KMS-11 (cell line): ENCODE measurements at regions not wholly inside any gene's neighbourhood (a gene's known extent, or its start where the extent isn't known, plus 50 kb on each side); places are given as distances from the start of the nearest gene placed in this dataset.

Source experiments
- H2AFZ ChIP-seq: fragments of 200-600 bp; sonication (generic); 2 replicates; pipeline ENCODE4 v1.6.1; 2016; ENCODE audit warnings: antibody characterized with exemption, mixed run types, low read depth
- H3K27ac ChIP-seq: fragments of 200-600 bp; sonication (generic); 2 replicates; pipeline ENCODE4 v1.6.1; 2016; ENCODE audit warnings: mild to moderate bottlenecking, mixed run types
- H3K27me3 ChIP-seq: fragments of 200-600 bp; sonication (generic); 2 replicates; pipeline ENCODE4 v1.6.1; 2017; ENCODE audit warnings: mild to moderate bottlenecking, low read depth, mixed run types, moderate library complexity; ENCODE audit not compliant: insufficient read depth
- H3K36me3 ChIP-seq: fragments of 200-600 bp; sonication (generic); 2 replicates; pipeline ENCODE4 v1.6.1; 2017; ENCODE audit warnings: mild to moderate bottlenecking, mixed run types; ENCODE audit not compliant: insufficient read depth
- H3K4me1 ChIP-seq: fragments of 200-600 bp; sonication (generic); 2 replicates; pipeline ENCODE4 v1.6.1; 2016; ENCODE audit warnings: mild to moderate bottlenecking, low read depth, mixed run types; ENCODE audit not compliant: poor library complexity, severe bottlenecking
- H3K4me2 ChIP-seq: fragments of 200-600 bp; sonication (generic); 2 replicates; pipeline ENCODE4 v1.7.0; 2016; ENCODE audit warnings: mild to moderate bottlenecking, mixed run types
- H3K4me3 ChIP-seq: fragments of 200-600 bp; sonication (generic); IDR thresholded peaks from 2 replicates; pipeline ENCODE4 v1.6.1; 2017; ENCODE audit warnings: low read depth, low read length, mixed read lengths; ENCODE audit not compliant: insufficient read depth
- H3K79me2 ChIP-seq: fragments of 200-600 bp; sonication (generic); 2 replicates; pipeline ENCODE4 v1.6.1; 2016; ENCODE audit warnings: low read depth, mixed run types; ENCODE audit not compliant: insufficient read depth
- H3K9ac ChIP-seq: fragments of 200-600 bp; sonication (generic); 2 replicates; pipeline ENCODE4 v1.6.1; 2016; ENCODE audit warnings: mild to moderate bottlenecking, mixed run types
- H4K20me1 ChIP-seq: fragments of 200-600 bp; sonication (generic); 2 replicates; pipeline ENCODE4 v1.6.1; 2016; ENCODE audit warnings: mild to moderate bottlenecking, mixed run types; ENCODE audit not compliant: insufficient read depth
- CTCF ChIP-seq: fragments of 200-600 bp; sonication (generic); conservative IDR thresholded peaks from 2 replicates; pipeline ENCODE4 v1.6.1; 2017; ENCODE audit warnings: low read depth, mild to moderate bottlenecking, antibody characterized with exemption, low read length, moderate library complexity, mixed read lengths

DNA sequence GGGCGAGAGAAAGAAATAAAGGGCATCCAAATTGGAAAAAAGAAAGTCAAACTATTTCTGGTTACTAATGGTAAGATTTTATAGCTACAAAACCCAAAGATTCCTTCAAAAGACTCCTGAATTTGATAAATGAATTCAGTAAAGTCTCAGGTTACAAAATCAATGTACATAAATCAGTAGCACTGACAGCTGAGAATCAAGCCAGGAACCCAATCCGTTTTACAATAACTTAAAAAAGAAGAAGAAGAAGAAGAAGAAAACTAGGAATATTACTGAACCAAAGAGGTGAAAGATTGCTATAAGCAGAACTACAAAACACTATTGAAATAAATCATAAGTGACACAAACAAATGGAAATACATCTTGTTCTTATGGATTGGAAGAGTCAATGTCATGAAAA lies 291.5 kb upstream of the GULP1 start:
- H2AFZ ChIP-seq, result no peak overlapping the region
- H3K9ac ChIP-seq, result no peak overlapping the region
- H3K79me2 ChIP-seq, result no peaks in the 10 kb centered on the region
- H3K4me3 ChIP-seq, result no peak overlapping the region
- H3K4me2 ChIP-seq, result no peak overlapping the region
- H3K36me3 ChIP-seq, result no peaks in the 10 kb centered on the region
- peaks cover 7% of the 10 kb centered on the region for H3K4me1 ChIP-seq
- no peak overlapping the region for H3K27ac ChIP-seq
- H3K27me3 ChIP-seq, result no peaks in the 10 kb centered on the region
- TF ChIP-seq CTCF, result no peak
- H4K20me1 ChIP-seq, result no peaks in the 10 kb centered on the region

GRCh38 chr2:188003800-188004199 lies 287.9 kb upstream of the GULP1 start:
- Histone ChIP-seq H2AFZ (no peak overlapping the region), H4K20me1 (no peaks in the 10 kb centered on the region), H3K79me2 (no peaks in the 10 kb centered on the region), H3K4me1 (no peaks in the 10 kb centered on the region), H3K9ac (no peak overlapping the region), H3K36me3 (no peaks in the 10 kb centered on the region), H3K27ac (no peak overlapping the region), H3K4me3 (no peak overlapping the region), H3K27me3 (no peaks in the 10 kb centered on the region), H3K4me2 (no peak overlapping the region)
- no peak for TF ChIP-seq CTCF

DNA sequence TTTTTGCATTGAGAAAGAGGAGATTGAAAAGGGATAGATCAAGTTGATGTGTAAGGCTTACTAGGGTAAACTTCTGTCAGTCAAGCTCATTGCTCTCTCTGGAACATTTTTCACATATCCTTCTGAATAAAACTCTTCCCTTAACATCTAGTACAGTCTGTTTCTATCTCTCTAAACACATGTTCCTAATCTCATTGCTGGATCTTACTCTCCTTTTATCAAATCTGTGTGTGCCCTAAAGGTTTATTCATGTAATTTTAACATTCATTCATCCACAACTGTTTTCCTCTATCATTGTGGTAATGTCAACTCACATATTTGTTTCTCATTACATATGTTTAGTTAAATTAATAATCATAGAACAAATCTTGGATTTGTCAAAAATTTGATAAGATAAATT lies 277.9 kb upstream of the GULP1 start:
- no peak for TF ChIP-seq CTCF
- Histone ChIP-seq H4K20me1 (no peaks in the 10 kb centered on the region), H3K9ac (no peak overlapping the region), H3K4me3 (no peak overlapping the region), H3K27ac (no peak overlapping the region), H3K4me2 (no peak overlapping the region), H3K79me2 (no peaks in the 10 kb centered on the region), H3K27me3 (no peaks in the 10 kb centered on the region), H3K36me3 (no peaks in the 10 kb centered on the region), H3K4me1 (peaks cover 5% of the 10 kb centered on the region), H2AFZ (no peak overlapping the region)

DNA sequence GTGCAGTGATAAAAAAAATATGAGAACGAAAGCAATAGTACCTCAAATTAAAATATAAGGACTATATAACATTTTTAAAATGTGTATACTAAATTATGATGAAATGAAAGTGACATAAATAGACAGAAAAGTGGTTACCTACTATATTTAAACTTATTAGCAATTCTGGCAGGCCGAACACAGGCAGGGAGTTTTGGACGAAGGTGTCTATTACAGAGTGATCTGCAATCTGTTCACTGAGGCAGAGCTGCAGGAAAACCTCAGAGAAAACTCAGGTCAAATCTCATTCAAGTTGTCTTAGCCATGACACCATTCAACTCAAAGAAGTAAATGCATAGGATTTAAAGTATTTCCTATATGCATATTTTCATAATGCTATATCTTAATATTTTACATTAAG lies 274.8 kb upstream of the GULP1 start:
- Histone ChIP-seq H3K27me3 (no peaks in the 10 kb centered on the region), H3K27ac (no peak overlapping the region), H3K4me3 (no peak overlapping the region), H4K20me1 (no peaks in the 10 kb centered on the region), H2AFZ (no peak overlapping the region), H3K79me2 (no peaks in the 10 kb centered on the region), H3K4me1 (no peaks in the 10 kb centered on the region), H3K9ac (no peak overlapping the region), H3K4me2 (no peak overlapping the region), H3K36me3 (no peaks in the 10 kb centered on the region)
- TF ChIP-seq CTCF, result no peak

GRCh38 chr2:188022389-188022788 lies 269.3 kb upstream of the GULP1 start:
- TF ChIP-seq CTCF, result no peak
- H3K4me3 ChIP-seq, result no peak overlapping the region
- no peaks in the 10 kb centered on the region for H3K4me1 ChIP-seq
- no peak overlapping the region for H3K4me2 ChIP-seq
- no peaks in the 10 kb centered on the region for H3K36me3 ChIP-seq
- H3K79me2 ChIP-seq, result no peaks in the 10 kb centered on the region
- H4K20me1 ChIP-seq, result no peaks in the 10 kb centered on the region
- H3K27me3 ChIP-seq, result no peaks in the 10 kb centered on the region
- no peak overlapping the region for H3K9ac ChIP-seq
- H3K27ac ChIP-seq, result no peak overlapping the region
- H2AFZ ChIP-seq, result no peak overlapping the region
